GM12891 (cell line): ENCODE measurements at regions not wholly inside any gene's neighbourhood (a gene's known extent, or its start where the extent isn't known, plus 50 kb on each side); places are given as distances from the start of the nearest gene placed in this dataset.

Experiments used
- POLR2A ChIP-seq: IDR thresholded peaks from 2 replicates; pipeline ENCODE4 v1.6.1; 2011; ENCODE audit warnings: low read depth, low read length, control low read depth
- POLR2AphosphoS5 ChIP-seq: IDR thresholded peaks from 2 replicates; pipeline ENCODE4 v1.6.1; 2011; ENCODE audit warnings: low read depth, low read length, control low read depth
- SPI1 ChIP-seq: IDR thresholded peaks from 2 replicates; pipeline ENCODE4 v1.6.1; 2011; ENCODE audit warnings: low read depth, low read length, control low read depth
- TAF1 ChIP-seq: IDR thresholded peaks from 2 replicates; pipeline ENCODE4 v1.6.1; 2011; ENCODE audit warnings: low read depth, low read length, control low read depth

GRCh38 chr2:59791004-59791618, 762.3 kb downstream of the BCL11A start:
- no peak for TF ChIP-seq POLR2AphosphoS5
- no peak for TF ChIP-seq POLR2A
- TF ChIP-seq TAF1: no peak
- no peak for TF ChIP-seq SPI1
